CD4-positive, alpha-beta T cell treated with Interleukin-1 beta for 1 hour (primary cell): ENCODE measurements at regions not wholly inside any gene's neighbourhood (a gene's known extent, or its start where the extent isn't known, plus 50 kb on each side); places are given as distances from the start of the nearest gene placed in this dataset.

Experiments used
- DNase-seq, 2 donors: peaks; one replicate each; pipeline ENCODE4 v3.0.0-alpha.2; 2020 to 2022

DNA sequence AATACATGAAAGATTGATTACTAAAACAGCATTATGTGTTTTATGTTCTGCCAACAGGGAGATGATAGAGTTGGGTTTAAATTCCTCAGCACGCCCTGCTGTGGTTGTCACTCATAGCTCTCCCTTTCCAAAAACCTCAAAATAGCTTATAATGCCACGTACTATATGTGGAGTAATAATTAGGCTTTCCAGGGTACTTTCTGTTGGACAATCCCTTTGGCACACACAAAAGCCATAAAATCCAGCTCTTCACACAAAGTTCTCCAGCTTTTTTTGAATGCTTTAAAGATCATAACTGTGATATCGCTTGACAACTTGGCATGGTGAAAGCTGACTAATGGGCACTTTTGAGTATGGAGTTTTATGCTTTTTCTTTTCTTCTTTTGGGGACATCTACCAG lies 145.3 kb upstream of the DCN start:
- DNase-seq, result no peak

DNA sequence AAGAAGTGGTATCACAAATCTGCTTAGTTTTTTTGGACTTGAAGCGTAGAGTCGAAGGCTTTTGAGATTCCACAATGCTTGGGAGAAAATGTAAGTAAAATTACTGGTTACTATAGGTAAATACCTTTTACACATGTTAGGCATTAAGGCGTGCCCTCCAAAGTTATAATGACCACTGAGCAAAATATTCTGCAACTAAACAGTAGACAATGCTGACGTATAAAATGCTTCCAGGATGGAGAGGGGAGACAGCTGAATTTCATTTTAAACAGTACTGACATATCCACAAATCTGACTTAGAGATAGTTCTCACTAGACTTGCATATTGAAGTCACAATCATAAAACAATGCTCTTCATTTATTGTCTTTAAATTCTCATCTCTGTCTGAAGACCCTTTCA lies 144.5 kb upstream of the DCN start:
- no peak for DNase-seq

DNA sequence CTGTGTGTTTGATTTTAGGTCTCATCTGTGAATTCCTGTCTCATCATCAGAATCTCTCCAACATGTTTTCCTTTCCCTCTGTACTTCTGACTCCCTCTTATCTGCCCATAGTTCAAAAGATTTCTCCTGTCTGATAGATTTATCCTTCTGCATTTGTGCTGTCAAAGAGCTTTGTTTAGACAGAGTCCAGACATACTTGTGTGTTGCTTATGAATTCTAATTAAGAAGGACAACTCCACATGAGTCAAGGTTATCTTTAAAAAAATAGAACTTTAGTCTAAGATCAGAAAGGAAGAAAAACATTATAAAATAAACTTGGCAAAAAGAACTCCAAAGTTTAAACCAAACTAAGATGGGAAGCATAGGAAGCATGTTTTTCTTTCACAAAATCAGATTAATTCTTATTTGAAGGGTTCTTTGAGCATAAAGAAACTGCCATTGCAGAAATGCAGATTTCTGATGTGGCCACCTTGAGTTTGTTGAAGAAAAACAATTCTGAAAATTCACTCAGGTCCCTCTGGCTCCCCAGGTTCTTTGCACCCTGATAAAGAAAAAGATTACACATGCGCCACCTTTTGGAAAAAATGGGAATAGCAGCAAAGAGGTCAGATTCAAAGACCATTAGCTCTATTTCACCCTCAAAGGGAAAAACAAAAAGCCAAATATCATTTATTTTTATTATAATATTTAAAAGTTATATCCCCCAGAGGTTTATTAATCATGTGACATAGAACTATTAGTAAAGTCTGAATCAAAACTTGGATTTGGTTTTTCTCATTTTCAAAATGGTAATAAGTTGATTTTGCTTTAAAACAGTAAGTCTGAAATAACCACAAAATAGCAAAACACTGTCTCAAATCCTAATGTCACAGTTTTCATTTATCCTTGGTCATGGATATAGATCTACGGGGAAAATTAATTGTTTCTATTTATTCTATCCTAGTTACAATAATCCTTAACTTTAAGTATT lies 143.7 kb upstream of the DCN start:
- DNase-seq, result peak in 1 of 2 donors; percentile 48

DNA sequence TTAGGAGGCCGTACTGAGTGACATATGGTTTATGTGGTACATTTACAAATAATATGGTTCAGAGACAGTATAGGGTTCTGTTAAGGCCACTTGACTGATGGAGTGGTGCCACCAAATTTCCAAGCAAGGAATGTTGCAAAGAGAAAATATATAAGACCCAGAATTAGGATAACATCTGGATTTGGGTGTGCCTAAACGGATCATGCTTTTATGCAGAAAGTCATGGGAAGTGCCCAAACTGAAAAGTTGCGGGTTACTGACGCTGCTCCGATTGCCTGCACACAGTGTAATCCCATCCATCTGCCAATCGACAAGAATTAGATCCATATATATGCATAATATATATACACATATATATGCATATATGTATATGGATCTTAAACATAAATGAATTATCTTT lies 138.4 kb upstream of the DCN start:
- no peak for DNase-seq

DNA sequence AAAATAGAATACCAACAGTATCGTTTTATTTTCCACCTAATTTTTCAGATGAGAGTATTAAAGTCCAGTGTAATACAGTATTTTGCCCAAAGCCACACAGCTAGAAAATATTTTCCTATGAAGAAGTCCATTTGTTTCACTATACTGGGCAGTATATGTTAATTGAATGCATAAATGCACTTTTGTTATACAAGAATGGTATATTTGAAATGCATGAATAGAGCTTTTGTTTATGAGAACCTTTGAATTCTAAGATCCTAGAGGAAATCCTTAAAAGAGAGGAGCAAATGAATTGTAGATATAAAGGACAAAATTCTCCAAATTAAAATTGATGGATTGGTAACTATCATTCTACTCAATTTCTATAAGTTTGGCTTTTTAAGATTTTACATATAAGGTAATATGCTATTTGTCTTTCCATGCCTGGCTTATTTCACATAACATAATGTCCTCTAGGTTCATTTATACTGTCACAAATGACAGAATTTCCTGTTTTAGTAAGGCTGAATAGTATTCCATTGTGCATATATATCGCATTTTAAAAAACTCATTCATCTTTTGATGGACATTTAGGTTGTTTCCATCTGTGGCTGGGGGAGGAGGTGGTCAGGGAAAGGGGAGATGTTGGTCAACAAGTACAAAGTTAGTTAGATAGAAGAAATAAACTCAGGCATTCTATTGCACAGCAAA lies 136.6 kb upstream of the DCN start:
- no peak for DNase-seq

DNA sequence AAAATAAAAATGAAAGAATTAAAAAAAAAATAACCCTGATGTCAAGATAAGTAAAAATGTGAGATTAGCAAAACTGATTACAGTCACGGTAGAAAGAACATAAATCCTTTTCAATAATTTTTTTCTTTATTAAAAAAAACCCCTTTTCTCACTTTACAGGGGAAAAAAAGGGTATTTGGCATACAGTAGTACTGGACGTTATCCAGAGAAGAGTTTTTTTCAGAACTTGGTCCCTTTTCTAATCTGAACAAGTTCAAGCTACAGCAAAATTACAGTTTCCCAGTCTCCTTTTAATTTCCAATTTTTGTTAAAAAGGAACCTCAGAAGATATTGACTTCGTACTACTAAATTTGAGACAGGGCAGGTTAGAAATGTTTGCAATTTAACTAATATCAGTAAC lies 134.7 kb upstream of the DCN start:
- no peak for DNase-seq

DNA sequence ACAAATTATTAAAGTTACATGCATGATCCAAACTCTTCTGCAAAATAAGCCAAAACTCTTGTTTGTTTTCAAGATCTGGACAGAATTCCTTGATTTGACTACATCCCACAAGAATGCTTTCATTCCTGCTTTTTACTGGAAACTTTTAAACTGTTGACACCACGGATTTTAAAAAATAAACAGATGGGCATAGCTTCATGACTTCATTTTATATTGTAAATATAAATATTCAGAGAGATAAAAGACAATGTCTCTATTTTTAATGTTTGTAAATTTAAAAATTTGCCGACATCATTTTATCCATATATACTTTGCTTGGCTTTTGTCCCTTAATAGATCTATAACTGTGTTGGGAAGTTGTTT lies 134.3 kb upstream of the DCN start:
- no peak for DNase-seq

DNA sequence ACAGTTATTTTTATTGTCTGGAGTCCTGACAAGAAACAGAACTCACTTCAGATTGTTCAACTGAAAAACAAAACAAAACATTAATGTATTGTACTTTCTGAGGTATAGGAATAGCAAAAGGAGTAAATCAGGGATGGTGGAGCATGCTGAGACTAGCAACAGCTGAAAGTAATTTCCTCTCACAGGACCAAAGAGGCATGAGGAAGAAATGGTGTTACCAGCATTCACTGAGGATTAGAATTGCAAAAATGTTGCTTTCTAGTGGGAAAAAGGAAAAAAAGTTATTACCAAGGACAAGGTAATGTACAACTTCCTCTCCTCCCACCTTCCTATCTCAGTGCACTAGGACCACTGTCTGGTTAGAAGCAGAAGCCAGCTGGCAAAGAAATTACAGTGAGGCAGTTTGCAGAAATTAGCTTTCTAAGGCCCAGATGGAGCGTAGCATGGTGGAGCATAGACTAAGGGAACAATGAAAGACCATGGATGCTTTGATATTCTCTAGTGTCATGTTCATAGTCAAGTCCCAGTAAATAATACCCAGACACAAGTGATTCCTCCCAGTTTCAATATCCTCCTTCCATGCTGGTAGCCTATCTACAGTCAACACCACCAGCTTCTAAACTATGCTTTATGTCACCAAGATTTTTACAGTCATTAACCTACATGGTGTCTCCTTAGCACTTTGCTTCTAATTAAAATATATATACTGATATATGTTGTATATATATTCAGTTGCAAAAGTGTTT lies 133.7 kb upstream of the DCN start:
- DNase-seq, result no peak

DNA sequence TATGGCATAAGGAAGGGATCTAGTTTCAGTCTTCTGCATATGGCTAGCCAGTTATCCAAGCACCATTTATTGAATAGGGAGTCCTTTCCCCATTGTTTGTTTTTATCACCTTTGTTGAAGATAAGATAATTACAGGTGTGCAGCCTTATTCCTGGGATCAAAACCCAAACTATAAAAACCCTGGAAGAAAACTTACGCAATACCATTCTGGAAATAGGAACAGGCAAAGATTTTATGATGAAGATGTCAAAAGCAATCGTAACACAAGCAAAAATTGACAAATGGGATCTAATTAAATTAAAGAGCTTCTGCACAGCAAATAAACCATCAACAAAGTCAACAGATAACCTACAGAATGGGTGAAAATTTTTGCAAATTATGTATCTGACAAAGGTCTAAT lies 128.5 kb upstream of the DCN start:
- no peak for DNase-seq

DNA sequence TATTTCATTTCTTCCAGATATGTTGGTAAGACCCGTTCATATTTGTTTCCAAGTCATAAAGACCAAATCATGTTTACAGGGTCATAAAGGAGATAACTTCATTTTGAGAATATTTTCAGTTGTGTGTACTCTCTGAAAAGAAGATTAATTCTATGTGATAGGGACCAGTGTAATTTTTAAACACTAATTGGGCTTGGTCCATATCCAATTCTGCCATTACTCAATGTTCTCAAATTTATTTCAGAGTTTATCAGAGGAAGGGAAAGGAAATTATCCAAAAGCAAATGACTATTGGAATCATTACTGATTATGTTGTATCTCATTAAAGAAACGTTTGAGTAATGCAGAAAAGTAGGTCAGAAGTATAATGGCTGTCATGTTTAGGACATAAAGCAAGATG lies 126.8 kb upstream of the DCN start:
- no peak for DNase-seq

DNA sequence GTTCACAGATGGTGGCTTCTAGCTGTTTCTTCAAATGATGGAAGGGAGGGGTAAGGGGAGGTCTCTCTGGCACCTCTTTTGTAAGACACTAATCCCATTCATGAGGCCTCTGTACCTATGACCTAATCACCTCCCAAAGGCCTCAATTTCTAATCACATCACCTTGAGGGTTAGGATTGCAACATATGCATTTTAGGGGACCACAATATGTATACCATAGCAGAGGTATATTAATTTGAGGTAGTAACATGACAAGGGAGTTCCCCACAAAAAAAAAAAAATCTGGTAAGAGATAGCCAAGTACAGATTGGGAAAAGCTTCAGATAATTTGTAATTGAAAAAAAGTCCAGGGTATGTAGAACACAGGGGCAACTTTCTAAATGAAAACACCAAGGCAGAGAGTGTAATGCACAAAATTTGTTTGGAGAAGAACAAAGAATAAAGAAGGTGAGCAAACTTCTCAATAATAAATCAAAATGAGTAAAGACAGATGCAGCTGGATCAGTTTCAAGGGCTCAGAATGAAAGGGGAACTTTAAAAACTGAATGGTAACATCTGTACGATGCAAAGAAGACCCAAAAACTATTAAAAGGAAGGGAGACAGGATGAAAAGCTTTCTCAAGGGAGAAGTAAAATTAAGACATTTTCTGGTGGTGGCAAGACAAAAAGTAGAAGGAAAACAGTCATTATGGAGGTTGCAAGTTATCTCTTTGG lies 125.5 kb upstream of the DCN start:
- DNase-seq, result no peak

DNA sequence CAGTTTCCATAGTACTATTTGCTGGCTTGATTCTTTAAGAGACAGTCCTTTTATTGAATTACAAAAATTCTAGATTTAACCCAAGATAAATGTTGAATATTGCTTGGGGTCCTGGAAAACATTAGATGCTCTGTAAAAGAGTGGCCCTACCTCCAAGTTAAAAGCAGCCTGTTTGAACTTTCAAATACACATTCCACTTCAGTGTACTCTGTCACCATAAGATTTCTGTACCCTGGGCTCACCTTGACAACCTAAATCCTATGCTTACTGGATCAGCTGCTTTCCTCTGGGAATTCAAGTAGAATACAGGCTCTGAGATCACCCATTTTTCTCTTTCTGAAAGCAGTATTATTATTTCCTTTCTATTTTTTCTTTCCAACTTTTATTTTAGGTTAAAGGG lies 107.7 kb upstream of the DCN start:
- DNase-seq, result no peak

DNA sequence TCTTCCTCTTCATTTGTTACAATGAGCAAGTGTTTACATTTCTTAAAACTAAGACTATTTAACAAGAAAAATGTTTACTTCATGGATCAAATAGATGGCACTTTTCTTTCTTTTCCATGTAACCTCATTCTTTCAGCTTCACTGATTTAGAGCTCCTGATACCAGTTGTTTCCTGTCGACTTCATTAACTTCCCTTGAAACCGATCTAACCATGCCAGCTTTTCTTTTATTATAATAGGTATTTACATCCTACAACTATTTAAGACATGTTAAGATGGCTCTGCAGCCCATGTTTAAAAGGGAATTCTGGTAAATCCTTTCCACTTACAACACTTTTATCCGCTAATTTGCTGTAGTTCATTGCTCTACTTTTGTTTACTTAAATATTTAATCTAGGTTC lies 107.3 kb upstream of the DCN start:
- no peak for DNase-seq

DNA sequence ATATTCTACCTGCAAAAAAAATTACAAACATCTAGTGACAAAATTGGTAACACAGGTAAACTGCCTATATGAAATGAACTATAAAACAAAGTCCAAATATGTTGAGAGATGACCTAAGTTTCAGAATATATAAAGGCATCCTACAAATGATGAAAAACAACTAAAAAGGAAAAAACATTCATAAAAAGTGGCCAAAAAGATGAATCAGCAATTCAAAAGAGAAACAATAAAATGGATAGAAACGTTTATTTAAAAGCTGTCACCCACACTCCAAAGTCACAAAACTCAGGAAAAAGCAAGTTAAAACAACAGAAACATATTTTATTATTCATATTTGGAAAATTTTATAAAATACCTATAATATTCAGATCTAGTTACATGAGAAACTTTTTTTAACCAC lies 106.5 kb upstream of the DCN start:
- DNase-seq, result no peak

DNA sequence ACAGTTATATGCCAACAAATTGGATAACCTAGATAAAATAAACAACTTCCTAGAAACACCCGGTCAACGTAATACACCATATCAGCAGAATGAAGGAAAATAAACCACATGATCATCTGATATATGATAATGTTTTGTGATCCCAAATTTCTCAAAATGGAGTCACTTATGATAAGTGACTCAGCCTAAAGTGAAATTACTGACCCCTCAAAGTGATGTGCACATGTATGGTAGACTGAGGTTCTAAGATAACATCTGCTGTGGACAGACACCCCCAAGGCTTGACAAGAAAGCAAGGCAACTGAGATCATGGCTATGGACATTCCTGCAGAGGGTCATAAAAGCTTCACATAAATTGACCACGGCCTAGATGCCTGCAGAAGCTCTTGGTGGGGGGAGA lies 105.1 kb upstream of the DCN start:
- DNase-seq, result no peak

DNA sequence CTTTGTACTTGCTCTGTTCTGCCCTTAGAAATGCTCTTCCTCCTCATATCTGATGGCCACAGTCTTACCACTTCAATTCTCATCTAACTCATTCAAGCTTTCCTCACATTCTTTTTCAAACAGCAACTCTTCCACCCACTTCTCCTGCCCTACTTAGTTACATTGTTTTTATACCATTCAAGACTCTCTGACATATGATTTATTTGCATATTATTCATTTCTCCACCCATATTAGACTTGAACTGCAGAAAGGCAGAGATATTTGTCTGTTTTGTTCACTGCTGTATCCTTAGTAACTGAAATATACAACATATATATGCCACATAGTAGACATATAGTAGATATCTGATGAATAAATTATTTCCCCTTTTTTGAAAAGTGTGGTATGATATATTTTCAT lies 95.5 kb upstream of the DCN start:
- no peak for DNase-seq

DNA sequence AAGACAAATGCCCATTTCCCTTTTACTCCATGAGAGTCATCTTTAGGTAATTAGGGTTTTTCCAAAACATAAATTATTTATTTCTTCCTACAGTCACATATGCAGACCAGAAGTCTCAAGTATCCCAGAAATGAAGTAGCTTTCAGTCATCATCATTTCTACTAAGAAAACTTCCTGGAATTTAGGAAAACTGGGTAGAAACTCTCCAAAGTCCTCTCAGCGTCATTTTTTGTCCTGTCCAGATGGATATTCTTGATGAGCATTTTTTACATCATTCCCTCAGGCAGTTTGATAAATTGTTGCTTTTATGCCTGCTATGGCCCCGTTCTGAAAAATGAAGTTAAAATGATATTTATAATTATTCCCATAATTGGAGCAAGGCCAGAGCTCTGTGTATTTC lies 93.9 kb upstream of the DCN start:
- no peak for DNase-seq

DNA sequence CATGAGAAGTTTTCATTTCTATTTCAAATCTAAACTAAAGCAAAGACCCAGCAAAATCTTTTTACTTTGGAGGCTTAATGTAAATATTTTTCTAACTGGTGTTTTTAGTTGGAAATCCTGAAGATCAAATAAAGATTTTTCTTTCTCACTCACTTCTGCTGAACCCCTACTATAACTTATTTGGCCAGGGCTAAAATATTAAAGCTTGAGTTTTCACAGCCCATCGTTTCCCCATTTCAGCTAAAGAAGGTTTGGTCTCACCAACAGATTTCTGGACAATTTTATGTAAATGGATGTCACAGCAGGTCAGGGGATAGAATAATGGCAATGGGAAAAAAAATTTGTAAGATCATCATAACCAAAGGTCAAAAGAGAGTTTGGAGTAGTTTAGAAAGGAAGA lies 92.7 kb upstream of the DCN start:
- DNase-seq, result no peak

DNA sequence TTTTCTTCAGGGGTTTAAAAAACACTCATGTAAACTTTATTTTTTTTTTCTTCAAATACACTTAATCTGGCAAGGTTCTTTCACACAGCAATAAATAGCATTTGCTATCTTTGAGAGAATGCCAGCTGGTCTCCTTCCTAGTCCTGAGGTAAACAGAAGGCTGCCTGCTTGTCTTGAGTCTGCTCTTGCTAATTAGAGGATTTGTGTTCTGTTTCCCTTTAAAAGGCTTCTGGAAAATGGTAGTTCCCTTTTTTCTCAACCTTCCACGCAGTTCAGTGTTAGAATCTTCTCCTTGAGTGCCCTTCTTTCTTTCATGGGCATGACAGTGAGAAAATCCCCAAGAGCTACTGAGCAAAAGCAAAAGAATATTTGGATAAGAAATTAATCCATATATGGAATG lies 92.3 kb upstream of the DCN start:
- DNase-seq, result no peak

DNA sequence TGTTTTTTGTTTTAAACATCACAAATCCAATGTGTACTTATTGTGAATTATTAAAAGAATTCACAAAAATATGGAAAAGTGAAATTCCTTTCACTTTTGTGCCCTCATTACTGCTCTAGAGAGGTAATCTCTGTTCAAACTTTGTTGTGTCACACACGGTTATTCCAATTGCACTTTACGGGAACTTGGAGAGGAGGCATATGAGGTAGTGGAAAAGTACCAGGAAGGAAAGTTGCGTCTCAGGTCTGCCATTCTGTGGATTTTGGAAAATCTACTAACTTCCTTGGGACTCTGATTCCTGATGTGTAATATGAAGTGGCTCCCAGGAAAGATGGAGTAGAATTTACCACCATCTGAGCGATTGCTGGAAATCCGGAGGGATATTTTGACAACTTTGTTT lies 90.9 kb upstream of the DCN start:
- DNase-seq, result no peak

DNA sequence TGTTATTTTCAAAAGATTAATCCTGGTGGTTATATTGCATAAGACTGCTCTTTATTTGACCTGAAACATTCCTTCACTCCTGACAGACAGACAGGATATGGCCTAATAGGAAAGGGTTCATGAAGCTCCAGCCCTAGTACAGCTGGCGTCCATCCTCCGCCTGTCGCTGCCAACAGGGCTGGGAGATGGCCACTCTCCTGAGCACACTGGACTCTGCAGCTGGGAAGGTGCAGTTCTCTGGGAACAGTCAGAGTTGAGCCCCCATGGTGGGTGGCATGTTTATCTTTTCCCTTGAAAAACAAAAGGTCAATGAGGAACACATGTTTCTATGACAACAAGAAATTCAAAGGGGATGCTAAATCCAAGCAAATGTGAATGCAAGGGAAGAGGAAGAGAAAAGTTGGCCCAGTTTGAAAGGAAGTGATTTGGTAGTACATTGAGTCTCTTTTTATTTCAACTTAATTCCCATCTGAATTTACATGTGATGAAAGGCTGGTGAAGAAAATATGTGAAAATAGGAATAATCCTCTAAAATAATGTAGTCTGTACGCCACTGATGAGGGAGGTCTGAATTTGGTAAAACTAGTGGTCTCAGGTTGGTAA lies 89.9 kb upstream of the DCN start:
- DNase-seq, result no peak

DNA sequence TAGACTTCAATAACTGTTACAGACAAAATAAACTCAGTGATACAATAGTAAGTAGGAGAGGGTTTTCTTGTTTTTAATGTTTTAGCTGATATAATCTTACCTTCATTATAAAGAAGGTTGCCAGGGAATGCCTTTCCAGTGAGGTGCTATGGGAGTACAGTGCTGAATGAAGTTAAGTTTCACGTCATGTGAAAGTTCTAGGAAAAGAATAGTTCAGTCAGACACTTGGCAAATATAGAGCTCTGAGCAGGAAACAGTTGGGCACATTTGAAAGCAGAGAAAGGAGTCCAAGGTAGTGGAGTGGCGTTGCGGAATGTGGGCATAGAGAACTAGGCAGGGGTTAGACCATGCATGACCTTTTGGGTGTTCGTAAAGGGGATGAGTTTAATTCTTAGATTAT lies 88.6 kb upstream of the DCN start:
- no peak for DNase-seq

DNA sequence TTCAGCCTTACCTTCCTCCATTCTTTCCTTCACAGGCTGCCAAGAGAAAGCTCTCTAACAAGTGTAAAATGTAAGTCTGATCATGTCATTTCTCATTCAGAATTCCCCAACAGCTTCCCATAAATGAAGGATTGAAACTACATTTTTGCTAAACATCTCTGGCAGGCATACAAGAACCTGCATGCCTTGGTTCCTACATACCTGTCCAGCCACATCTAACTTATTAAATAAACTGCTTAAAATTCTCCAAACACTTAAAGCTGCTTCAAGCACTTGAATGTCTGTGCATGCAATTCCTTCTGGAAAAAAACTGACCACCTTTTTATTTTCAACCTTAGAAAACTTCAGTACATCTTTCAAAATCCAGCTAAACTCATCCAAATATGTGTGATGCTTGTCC lies 84.4 kb upstream of the DCN start:
- no peak for DNase-seq
